C4-2B (cell line): ENCODE measurements at regions not wholly inside any gene's neighbourhood (a gene's known extent, or its start where the extent isn't known, plus 50 kb on each side); places are given as distances from the start of the nearest gene placed in this dataset.

Experiments used
- H3K27ac ChIP-seq: fragments of 450-650 bp; 2 replicates; pipeline ENCODE4 v1.5.1; 2017
- ZFX ChIP-seq: fragments of 450-650 bp; IDR thresholded peaks from 2 replicates; pipeline ENCODE4 v1.6.1; 2017
- TF ChIP-seq, protein P1 (sequence below): fragments of 450-650 bp; conservative IDR thresholded peaks from 2 replicates; pipeline ENCODE4 v1.5.1; 2017; ENCODE audit warnings: mild to moderate bottlenecking

- no peak overlapping the region for H3K27ac ChIP-seq
- TF ChIP-seq, protein P1, sequence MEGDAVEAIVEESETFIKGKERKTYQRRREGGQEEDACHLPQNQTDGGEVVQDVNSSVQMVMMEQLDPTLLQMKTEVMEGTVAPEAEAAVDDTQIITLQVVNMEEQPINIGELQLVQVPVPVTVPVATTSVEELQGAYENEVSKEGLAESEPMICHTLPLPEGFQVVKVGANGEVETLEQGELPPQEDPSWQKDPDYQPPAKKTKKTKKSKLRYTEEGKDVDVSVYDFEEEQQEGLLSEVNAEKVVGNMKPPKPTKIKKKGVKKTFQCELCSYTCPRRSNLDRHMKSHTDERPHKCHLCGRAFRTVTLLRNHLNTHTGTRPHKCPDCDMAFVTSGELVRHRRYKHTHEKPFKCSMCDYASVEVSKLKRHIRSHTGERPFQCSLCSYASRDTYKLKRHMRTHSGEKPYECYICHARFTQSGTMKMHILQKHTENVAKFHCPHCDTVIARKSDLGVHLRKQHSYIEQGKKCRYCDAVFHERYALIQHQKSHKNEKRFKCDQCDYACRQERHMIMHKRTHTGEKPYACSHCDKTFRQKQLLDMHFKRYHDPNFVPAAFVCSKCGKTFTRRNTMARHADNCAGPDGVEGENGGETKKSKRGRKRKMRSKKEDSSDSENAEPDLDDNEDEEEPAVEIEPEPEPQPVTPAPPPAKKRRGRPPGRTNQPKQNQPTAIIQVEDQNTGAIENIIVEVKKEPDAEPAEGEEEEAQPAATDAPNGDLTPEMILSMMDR = no peak
- no peak for TF ChIP-seq ZFX
Observed at GRCh38 chr3:72160351-72160750, 375.4 kb upstream of the PROK2 start.

DNA sequence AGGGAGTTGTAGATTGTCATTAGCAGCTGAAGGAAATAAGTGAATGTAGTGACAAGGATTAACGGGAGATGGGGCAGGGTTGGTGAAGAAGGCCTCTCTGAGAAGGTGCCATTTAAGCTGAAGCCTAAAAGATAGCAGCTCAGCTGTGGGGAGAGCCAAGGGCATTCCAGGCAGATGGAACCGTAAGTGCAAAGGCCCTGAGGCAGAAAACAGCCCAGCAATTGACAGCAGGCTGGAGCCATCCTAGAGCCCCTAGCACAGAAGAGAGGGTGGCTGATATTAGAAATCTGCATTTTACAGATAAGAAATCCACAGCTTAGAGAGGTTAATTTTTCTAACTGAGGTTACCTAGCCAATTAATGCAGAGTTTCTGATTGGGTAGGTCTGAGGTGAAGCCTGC lies 374.5 kb upstream of the PROK2 start:
- H3K27ac ChIP-seq = no peak overlapping the region

DNA sequence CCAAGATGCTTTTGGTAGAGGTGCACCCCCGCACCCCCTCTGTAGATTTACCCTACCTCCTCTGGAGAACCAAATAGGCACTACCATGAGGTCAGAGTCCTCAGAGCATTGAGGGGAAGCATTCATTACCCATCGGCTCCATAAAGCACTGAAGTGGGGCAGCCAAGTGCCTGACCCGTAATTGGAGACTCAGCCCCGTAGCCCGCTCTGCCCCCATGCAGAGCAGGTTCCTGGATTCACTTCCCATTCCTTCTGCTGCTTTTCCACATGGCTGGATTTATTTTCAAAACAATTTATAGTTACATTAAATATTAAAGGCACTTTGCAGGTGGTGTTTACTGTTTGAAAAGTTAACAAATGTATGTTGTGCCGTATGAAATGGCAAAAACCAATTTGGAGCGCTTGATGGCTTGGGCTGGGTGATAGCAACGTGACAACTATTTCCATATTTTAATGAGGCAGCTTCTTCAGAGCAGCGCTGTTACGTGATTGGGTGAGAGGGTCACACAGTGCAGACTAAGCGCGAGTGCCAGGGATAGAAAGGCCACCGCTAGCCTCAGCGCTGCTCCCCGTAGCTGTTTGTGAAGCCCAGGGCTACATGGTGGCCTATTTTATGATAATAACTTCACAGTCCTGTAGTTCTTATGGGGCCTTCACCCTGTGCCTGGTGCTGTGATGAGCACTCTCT lies 373.8 kb upstream of the PROK2 start:
- TF ChIP-seq, protein P1 = no peak
- no peak for TF ChIP-seq ZFX
- H3K27ac ChIP-seq = no peak overlapping the region

More for the DNA sequence above, 374.5 kb upstream of the PROK2 start:
- TF ChIP-seq, protein P1 = no peak
- no peak for TF ChIP-seq ZFX

GRCh38 chr3:72157748-72158638 lies 373.0 kb upstream of the PROK2 start:
- no peak overlapping the region for H3K27ac ChIP-seq
- TF ChIP-seq, protein P1 = no peak
- TF ChIP-seq ZFX = no peak

DNA sequence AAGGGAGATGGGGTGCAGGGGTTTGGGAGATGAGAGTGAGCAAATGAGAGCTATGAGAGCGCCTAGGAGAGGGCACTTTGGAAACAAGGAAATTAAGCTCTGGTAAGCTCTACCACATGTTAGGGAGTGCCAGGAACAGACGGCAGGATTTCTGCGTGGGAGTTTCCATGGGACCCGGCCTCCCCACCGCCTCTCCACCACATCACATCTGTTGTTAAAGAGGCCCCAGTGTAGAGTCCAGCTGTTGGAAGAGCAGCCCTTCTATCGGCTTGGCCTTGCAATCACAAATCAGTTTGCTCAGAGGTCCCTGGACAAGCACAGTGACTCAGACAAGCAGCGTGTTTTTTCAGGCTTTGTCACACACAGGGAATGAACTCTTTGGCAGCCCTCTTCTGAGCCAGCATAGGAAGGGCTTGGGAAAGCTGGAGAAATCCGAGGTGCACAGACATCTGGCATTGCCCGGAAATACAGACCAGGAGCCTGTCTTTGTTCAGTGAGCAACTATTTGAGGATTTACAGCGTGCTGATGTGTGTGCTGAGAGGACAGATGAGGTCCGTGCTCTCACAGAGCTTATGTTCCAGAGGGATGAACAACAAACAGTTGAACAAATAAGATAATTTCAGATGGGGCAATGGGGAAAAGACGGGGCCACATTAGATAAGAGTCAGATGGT lies 370.6 kb upstream of the PROK2 start:
- no peak overlapping the region for H3K27ac ChIP-seq
- TF ChIP-seq, protein P1 = no peak
- no peak for TF ChIP-seq ZFX

GRCh38 chr3:72154391-72155335 lies 369.7 kb upstream of the PROK2 start:
- TF ChIP-seq, protein P1 = no peak
- no peak for TF ChIP-seq ZFX
- no peak overlapping the region for H3K27ac ChIP-seq
